ENCODE measurements at regions not wholly inside any gene's neighbourhood (a gene's known extent, or its start where the extent isn't known, plus 50 kb on each side); places are given as distances from the start of the nearest gene placed in this dataset.

GRCh38 chr14:55800156-55800785, 220.3 kb downstream of the KTN1 start:
- TF ChIP-seq CTCF (IDR thresholded peaks at IDR 0.05; ENCODE audit: low read depth, low read length): no peak
- H3K27me3 ChIP-seq: no peaks in the 10 kb centered on the region
- H3K36me3 ChIP-seq: no peaks in the 10 kb centered on the region
- no peak overlapping the region for H3K27ac ChIP-seq
- no peaks in the 10 kb centered on the region for H3K9me3 ChIP-seq (ENCODE audit: low read depth)
- no peak overlapping the region for H3K4me3 ChIP-seq
- DNase-seq (ENCODE audit: low read depth in 1 of 2, low spot score in 1 of 2): no peak
- H3K4me1 ChIP-seq (ENCODE audit: low read depth): no peaks in the 10 kb centered on the region

- no peak for TF ChIP-seq CTCF (IDR thresholded peaks at IDR 0.05; ENCODE audit: low read depth, low read length)
- Histone ChIP-seq H3K4me1 (ENCODE audit: low read depth) (peaks cover 5% of the 10 kb centered on the region), H3K36me3 (no peaks in the 10 kb centered on the region), H3K4me3 (no peak overlapping the region), H3K27ac (no peak overlapping the region), H3K27me3 (no peaks in the 10 kb centered on the region), H3K9me3 (ENCODE audit: low read depth) (no peaks in the 10 kb centered on the region)
- DNase-seq (ENCODE audit: low read depth in 1 of 2, low spot score in 1 of 2): no peak
These were observed 221.1 kb downstream of the KTN1 start for GRCh38 chr14:55801121-55801520.

GRCh38 chr14:55802986-55803872, 223.2 kb downstream of the KTN1 start:
- no peaks in the 10 kb centered on the region for H3K36me3 ChIP-seq
- TF ChIP-seq CTCF (IDR thresholded peaks at IDR 0.05; ENCODE audit: low read depth, low read length): no peak
- no peak for DNase-seq (ENCODE audit: low read depth in 1 of 2, low spot score in 1 of 2)
- H3K27ac ChIP-seq: no peak overlapping the region
- no peaks in the 10 kb centered on the region for H3K27me3 ChIP-seq
- no peaks in the 10 kb centered on the region for H3K9me3 ChIP-seq (ENCODE audit: low read depth)
- peaks cover 16% of the 10 kb centered on the region for H3K4me1 ChIP-seq (ENCODE audit: low read depth)
- H3K4me3 ChIP-seq: no peak overlapping the region

- Histone ChIP-seq H3K9me3 (ENCODE audit: low read depth) (no peaks in the 10 kb centered on the region), H3K27ac (no peak overlapping the region), H3K36me3 (no peaks in the 10 kb centered on the region), H3K4me3 (no peak overlapping the region), H3K4me1 (ENCODE audit: low read depth) (peaks cover 16% of the 10 kb centered on the region), H3K27me3 (no peaks in the 10 kb centered on the region)
- no peak for TF ChIP-seq CTCF (IDR thresholded peaks at IDR 0.05; ENCODE audit: low read depth, low read length)
- peak in 1 of 2 donors; percentile 56 for DNase-seq (ENCODE audit: low read depth in 1 of 2, low spot score in 1 of 2)
These were observed 224.0 kb downstream of the KTN1 start for GRCh38 chr14:55803873-55804553.

GRCh38 chr14:55805250-55805649, 225.2 kb downstream of the KTN1 start:
- Histone ChIP-seq H3K4me1 (ENCODE audit: low read depth) (peaks cover 16% of the 10 kb centered on the region), H3K4me3 (no peak overlapping the region), H3K9me3 (ENCODE audit: low read depth) (no peaks in the 10 kb centered on the region), H3K27me3 (no peaks in the 10 kb centered on the region), H3K27ac (no peak overlapping the region), H3K36me3 (no peaks in the 10 kb centered on the region)
- TF ChIP-seq CTCF (IDR thresholded peaks at IDR 0.05; ENCODE audit: low read depth, low read length): no peak
- no peak for DNase-seq (ENCODE audit: low read depth in 1 of 2, low spot score in 1 of 2)

Data from cardiac muscle cell (in vitro differentiated cells and primary cell).